Prostate gland (tissue), 2 donors: ENCODE measurements at regions not wholly inside any gene's neighbourhood (a gene's known extent, or its start where the extent isn't known, plus 50 kb on each side); places are given as distances from the start of the nearest gene placed in this dataset.

Source experiments
- DNase-seq: peaks from one replicate; pipeline ENCODE4 v3.0.0-alpha.2; 2019; ENCODE audit warnings: low spot score
- H3K27ac ChIP-seq, 2 donors: fragments of 200-600 bp; sonication (generic); 2 replicates each; pipeline ENCODE4 v1.5.1; 2017 to 2019
- H3K27me3 ChIP-seq: fragments of 200-600 bp; sonication (generic); replicated peaks from 2 replicates; pipeline ENCODE4 v1.5.1; 2019; ENCODE audit not compliant: insufficient read depth
- H3K36me3 ChIP-seq, 2 donors: fragments of 200-600 bp; sonication (generic); 1 replicate in 1 of 2; 2 replicates in 1 of 2; pipeline versions ENCODE4 v1.5.1 to v1.8.1; 2017 to 2019
- H3K4me1 ChIP-seq: fragments of 200-600 bp; sonication (generic); replicated peaks from 2 replicates; pipeline ENCODE4 v1.5.1; 2019
- H3K4me3 ChIP-seq, 2 donors: fragments of 200-600 bp; sonication (generic); 2 replicates each; pipeline ENCODE4 v1.5.1; 2017 to 2019
- H3K9me3 ChIP-seq: fragments of 200-600 bp; sonication (generic); 2 replicates; pipeline ENCODE4 v1.5.1; 2017
- POLR2A ChIP-seq: fragments of 450-650 bp; IDR thresholded peaks from one replicate; pipeline ENCODE4 v1.6.1; 2016; ENCODE audit warnings: antibody characterized with exemption, mild to moderate bottlenecking
- POLR2AphosphoS5 ChIP-seq: sonication (generic); formaldehyde crosslinking; IDR thresholded peaks from one replicate; pipeline ENCODE4 v1.6.1; 2017; ENCODE audit warnings: antibody characterized with exemption
- WGBS: methylation state at CpG from one replicate; pipeline ENCODE4 v1.1.5; 2018; 5-methylcytosine and 5-hydroxymethylcytosine counted together
- intact Hi-C: fragments of 100-400 bp; cut with DNase I; formaldehyde crosslinking; loops from one replicate; pipeline ENCODE4 v1.14.2; 2022
- TF ChIP-seq, protein P1 (sequence below), 4 experiments: fragments of 200-600 bp in 2 of 4; fragments of 450-650 bp in 2 of 4; sonication (generic) in 2 of 4; IDR thresholded peaks; 1 replicate in 3 of 4; 2 replicates in 1 of 4; pipeline ENCODE4 v1.5.1; 2016 to 2019; ENCODE audit warnings: antibody characterized with exemption in 4 of 4, mild to moderate bottlenecking in 2 of 4, moderate library complexity in 2 of 4

DNA sequence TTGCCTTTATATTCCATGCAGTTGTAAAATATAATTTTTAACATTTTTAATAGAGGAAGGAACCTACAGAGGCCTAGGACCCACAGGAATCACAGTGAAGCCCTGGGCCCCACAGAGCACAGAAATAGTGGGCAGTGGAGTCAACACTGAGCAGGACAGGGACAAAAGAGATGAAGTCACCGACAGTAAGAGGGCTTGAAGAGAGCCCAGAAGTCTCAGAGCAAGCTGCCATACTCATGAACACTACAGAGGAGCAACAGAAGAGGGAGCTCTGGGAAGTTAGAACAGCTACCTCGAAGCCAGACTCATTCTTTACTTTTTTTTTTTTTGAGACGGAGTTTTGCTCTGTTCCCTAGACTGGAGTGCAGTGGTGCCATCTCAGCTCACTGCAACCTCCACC, 149.3 kb upstream of the TENM3 start:
- Histone ChIP-seq H3K9me3 (no peaks in the 10 kb centered on the region), H3K4me1 (no peaks in the 10 kb centered on the region), H3K27me3 (no peaks in the 10 kb centered on the region), H3K27ac (no peak overlapping the region), H3K4me3 (no peak overlapping the region), H3K36me3 (no peaks in the 10 kb centered on the region)
- TF ChIP-seq POLR2AphosphoS5 (no peak), POLR2A (no peak)
- TF ChIP-seq, protein P1, sequence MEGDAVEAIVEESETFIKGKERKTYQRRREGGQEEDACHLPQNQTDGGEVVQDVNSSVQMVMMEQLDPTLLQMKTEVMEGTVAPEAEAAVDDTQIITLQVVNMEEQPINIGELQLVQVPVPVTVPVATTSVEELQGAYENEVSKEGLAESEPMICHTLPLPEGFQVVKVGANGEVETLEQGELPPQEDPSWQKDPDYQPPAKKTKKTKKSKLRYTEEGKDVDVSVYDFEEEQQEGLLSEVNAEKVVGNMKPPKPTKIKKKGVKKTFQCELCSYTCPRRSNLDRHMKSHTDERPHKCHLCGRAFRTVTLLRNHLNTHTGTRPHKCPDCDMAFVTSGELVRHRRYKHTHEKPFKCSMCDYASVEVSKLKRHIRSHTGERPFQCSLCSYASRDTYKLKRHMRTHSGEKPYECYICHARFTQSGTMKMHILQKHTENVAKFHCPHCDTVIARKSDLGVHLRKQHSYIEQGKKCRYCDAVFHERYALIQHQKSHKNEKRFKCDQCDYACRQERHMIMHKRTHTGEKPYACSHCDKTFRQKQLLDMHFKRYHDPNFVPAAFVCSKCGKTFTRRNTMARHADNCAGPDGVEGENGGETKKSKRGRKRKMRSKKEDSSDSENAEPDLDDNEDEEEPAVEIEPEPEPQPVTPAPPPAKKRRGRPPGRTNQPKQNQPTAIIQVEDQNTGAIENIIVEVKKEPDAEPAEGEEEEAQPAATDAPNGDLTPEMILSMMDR (IDR thresholded peaks at IDR 0.05): no peak
- WGBS: 76% methylated on average over 3 of the region's 3 CpGs
- intact Hi-C loops: no loop called here
- DNase-seq: no peak

DNA sequence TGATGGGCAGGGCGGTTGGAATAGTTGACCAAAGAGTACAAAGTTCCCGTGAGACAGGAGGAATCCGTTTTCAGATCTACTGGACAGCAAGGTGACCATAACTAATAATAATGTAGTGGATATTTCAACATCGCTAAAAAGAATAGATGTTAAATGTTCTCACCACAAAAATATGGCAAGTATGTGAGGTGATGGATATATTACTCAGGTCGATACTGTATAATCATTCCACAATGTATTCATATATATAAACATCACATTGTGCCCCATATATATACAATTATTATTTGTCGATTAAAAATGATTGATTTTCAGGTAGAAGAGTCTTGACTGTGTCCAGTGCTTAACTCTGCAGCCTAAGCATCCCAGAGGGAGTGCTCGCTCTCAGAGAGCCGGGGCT, 141.6 kb upstream of the TENM3 start:
- H3K36me3 ChIP-seq: no peaks in the 10 kb centered on the region
- TF ChIP-seq POLR2A: no peak
- no peak for TF ChIP-seq POLR2AphosphoS5
- TF ChIP-seq, protein P1 (IDR thresholded peaks at IDR 0.05): no peak
- no peaks in the 10 kb centered on the region for H3K9me3 ChIP-seq
- H3K4me3 ChIP-seq: no peak overlapping the region
- intact Hi-C loops: no loop called here
- H3K27ac ChIP-seq: no peak overlapping the region
- no peaks in the 10 kb centered on the region for H3K27me3 ChIP-seq
- 93% methylated on average over 8 of the region's 8 CpGs for WGBS
- H3K4me1 ChIP-seq: no peaks in the 10 kb centered on the region
- no peak for DNase-seq

DNA sequence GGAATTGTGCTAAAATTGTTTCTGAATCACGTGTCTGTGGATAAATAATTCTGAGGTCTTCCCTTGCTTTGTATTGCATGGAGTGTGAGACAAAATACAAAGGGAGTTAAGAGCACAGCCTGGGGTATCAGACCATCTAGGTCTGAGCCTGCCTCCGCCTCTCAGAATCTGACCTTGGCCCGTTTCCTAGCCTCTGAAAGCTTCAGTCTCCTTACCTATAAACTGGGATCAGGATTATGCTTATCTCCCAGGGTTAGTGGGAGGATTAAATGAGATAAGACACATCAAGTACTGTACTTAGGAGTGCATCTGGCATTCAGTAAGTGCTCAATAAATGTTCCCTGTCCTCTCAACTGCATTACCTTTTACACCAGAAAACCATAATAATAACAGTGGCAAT, 140.6 kb upstream of the TENM3 start:
- WGBS: 70% methylated on average over 3 of the region's 3 CpGs
- H3K9me3 ChIP-seq: no peaks in the 10 kb centered on the region
- no peak overlapping the region for H3K4me3 ChIP-seq
- no peak overlapping the region for H3K27ac ChIP-seq
- no peaks in the 10 kb centered on the region for H3K36me3 ChIP-seq
- TF ChIP-seq POLR2A (no peak), POLR2AphosphoS5 (no peak)
- TF ChIP-seq, protein P1 (IDR thresholded peaks at IDR 0.05): no peak
- no peak for DNase-seq
- intact Hi-C loops: no loop called here
- H3K27me3 ChIP-seq: no peaks in the 10 kb centered on the region
- H3K4me1 ChIP-seq: no peaks in the 10 kb centered on the region

GRCh38 chr4:182103614-182104319, 139.4 kb upstream of the TENM3 start:
- TF ChIP-seq POLR2A (no peak), POLR2AphosphoS5 (no peak)
- TF ChIP-seq, protein P1 (IDR thresholded peaks at IDR 0.05): no peak
- Histone ChIP-seq H3K27me3 (no peaks in the 10 kb centered on the region), H3K36me3 (no peaks in the 10 kb centered on the region), H3K4me3 (no peak overlapping the region), H3K9me3 (no peaks in the 10 kb centered on the region), H3K4me1 (peaks cover 2% of the 10 kb centered on the region), H3K27ac (no peak overlapping the region)
- intact Hi-C loops: no loop called here
- WGBS: 67% methylated on average over 5 of the region's 5 CpGs
- no peak for DNase-seq

- no peaks in the 10 kb centered on the region for H3K36me3 ChIP-seq
- TF ChIP-seq POLR2A (no peak), POLR2AphosphoS5 (no peak)
- TF ChIP-seq, protein P1 (IDR thresholded peaks at IDR 0.05): no peak
- H3K27ac ChIP-seq: no peak overlapping the region
- peaks cover 2% of the 10 kb centered on the region for H3K4me1 ChIP-seq
- no peaks in the 10 kb centered on the region for H3K9me3 ChIP-seq
- 83% methylated on average over 7 of the region's 7 CpGs for WGBS
- no peak for DNase-seq
- H3K27me3 ChIP-seq: no peaks in the 10 kb centered on the region
- no peak overlapping the region for H3K4me3 ChIP-seq
- intact Hi-C loops: no loop called here
Observed at GRCh38 chr4:182105416-182105815, 137.8 kb upstream of the TENM3 start.
